ENCODE measurements at regions not wholly inside any gene's neighbourhood (a gene's known extent, or its start where the extent isn't known, plus 50 kb on each side); places are given as distances from the start of the nearest gene placed in this dataset.
"Not testable (repeated sequence)": the region's sequence is repeated elsewhere in the genome, so short reads cannot be mapped to it uniquely, and the experiment has no call there.

DNA sequence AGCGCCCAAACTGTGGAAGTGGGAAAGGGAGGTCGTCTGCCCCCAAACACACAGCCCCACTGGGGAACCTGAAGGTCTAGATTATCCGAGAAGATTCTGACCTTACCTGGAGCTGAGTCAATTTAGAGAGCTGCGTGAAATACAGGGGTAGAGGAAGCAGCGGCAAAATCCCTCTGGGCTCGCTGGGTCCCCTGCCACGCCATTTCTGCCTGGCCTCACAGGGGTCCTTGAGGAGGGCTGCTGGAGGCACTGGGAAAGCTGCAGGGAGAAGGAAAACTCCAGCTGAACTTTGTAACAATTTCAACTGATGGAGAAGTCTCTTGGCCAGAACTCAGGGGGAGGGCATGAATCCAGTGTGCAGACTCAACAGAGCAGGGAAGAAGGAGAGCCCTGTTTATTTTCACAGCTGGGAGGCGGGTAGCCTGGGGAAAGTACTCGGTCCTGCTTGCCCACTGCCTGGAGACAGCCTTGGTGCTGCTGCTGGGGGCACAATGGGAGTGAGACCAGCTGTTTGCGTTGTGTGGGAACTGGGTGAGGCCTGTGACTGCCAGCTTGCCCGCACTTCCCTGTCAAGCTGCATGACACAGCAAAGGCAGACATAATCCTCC, 93.2 kb upstream of the MAPK10 start:
- H3K36me3 ChIP-seq, result no peaks in the 10 kb centered on the region
- H3K9me3 ChIP-seq (ENCODE audit: low read depth), result no peaks in the 10 kb centered on the region
- H3K27ac ChIP-seq, result no peak overlapping the region
- DNase-seq (ENCODE audit: low read depth in 1 of 2, low spot score in 1 of 2), result peak in 1 of 2 donors; percentile 72
- no peaks in the 10 kb centered on the region for H3K27me3 ChIP-seq
- H3K4me3 ChIP-seq, result no peak overlapping the region
- TF ChIP-seq, protein P1, sequence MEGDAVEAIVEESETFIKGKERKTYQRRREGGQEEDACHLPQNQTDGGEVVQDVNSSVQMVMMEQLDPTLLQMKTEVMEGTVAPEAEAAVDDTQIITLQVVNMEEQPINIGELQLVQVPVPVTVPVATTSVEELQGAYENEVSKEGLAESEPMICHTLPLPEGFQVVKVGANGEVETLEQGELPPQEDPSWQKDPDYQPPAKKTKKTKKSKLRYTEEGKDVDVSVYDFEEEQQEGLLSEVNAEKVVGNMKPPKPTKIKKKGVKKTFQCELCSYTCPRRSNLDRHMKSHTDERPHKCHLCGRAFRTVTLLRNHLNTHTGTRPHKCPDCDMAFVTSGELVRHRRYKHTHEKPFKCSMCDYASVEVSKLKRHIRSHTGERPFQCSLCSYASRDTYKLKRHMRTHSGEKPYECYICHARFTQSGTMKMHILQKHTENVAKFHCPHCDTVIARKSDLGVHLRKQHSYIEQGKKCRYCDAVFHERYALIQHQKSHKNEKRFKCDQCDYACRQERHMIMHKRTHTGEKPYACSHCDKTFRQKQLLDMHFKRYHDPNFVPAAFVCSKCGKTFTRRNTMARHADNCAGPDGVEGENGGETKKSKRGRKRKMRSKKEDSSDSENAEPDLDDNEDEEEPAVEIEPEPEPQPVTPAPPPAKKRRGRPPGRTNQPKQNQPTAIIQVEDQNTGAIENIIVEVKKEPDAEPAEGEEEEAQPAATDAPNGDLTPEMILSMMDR (IDR thresholded peaks at IDR 0.05; ENCODE audit: low read depth, low read length), result no peak
- H3K4me1 ChIP-seq (ENCODE audit: low read depth), result no peaks in the 10 kb centered on the region

- not testable (repeated sequence) for H3K27me3 ChIP-seq; H3K4me1 ChIP-seq (ENCODE audit: low read depth); H3K36me3 ChIP-seq; H3K4me3 ChIP-seq; H3K9me3 ChIP-seq (ENCODE audit: low read depth); H3K27ac ChIP-seq
- peak in 1 of 2 donors; percentile 35 for DNase-seq (ENCODE audit: low read depth in 1 of 2, low spot score in 1 of 2)
Measured at GRCh38 chr4:86453611-86454072, 93.8 kb upstream of the MAPK10 start.

DNA sequence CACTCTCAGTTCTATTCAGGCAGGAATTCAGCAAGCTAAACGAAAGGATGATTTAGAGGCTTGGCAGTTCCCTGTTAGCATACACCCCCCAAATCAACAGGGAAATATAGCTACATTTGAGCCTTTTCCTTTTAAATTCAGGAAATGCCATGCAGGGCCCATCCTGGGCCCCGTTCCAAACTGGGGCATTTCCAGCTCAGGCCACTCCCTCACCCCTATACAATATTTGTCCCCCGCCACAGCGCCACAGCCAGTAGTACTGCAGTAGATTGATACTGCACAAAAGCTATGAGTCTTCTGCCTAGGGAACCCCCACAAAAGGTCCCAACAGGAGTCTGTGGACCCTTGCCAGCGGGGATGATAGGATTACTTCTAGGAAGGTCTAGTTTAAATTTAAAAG, 102.0 kb upstream of the MAPK10 start:
- TF ChIP-seq, protein P1 (IDR thresholded peaks at IDR 0.05; ENCODE audit: low read depth, low read length), result no peak
- no peak for DNase-seq (ENCODE audit: low read depth in 1 of 2, low spot score in 1 of 2)
- Histone ChIP-seq H3K36me3 (no peaks in the 10 kb centered on the region), H3K27ac (no peak overlapping the region), H3K27me3 (no peaks in the 10 kb centered on the region), H3K4me1 (ENCODE audit: low read depth) (no peaks in the 10 kb centered on the region), H3K4me3 (no peak overlapping the region), H3K9me3 (ENCODE audit: low read depth) (no peaks in the 10 kb centered on the region)

DNA sequence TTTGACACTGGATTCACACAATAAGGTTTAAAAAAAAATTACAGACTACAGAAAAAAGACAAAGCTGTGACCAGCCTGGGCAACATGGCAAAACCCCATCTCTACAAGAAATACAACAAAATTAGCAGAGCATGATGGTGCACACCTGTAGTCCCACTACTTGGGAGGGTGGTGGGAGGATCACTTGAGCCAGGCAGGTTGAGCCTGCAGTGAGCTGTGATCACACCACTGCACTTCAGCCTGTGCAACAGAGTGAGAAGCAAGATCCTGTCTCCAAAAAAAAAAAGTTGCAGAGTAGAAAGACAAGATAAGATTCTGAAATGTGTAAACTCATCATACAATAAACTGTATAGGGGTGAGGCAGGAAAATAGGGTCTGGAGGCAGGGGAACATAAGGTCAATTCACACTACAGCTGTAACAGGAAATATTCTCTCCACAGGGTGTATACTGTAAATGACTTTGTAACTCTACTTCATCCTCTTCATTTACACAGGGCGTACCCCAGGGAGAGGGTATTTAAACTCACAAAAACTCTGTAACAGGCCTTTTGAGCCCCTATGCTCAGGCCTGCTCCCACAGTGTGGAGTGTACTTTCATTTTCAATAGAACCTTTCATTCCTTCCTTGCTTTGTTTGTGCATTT, 112.6 kb upstream of the MAPK10 start:
- no peak overlapping the region for H3K27ac ChIP-seq
- DNase-seq (ENCODE audit: low read depth in 1 of 2, low spot score in 1 of 2), result no peak
- no peaks in the 10 kb centered on the region for H3K36me3 ChIP-seq
- no peaks in the 10 kb centered on the region for H3K27me3 ChIP-seq
- no peaks in the 10 kb centered on the region for H3K4me1 ChIP-seq (ENCODE audit: low read depth)
- no peaks in the 10 kb centered on the region for H3K9me3 ChIP-seq (ENCODE audit: low read depth)
- TF ChIP-seq, protein P1 (IDR thresholded peaks at IDR 0.05; ENCODE audit: low read depth, low read length), result no peak
- no peak overlapping the region for H3K4me3 ChIP-seq

DNA sequence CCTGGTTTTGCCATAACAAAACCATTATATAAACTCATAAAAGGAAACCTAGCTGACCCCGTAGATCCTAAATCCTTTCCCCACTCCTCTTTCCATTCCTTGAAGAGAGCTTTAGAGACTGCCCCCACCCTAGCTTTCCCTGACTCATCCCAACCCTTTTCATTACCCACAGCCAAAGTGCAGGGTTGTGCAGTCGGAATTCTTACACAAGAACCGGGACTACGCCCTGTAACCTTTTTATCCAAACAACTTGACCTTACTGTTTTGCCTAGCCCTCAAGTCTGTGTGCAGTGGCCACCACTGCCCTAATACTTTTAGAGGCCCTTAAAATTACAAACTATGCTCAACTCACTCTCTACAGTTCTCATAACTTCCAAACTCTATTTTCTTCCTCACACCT, 116.0 kb upstream of the PTPN13 start:
- H3K27ac ChIP-seq; H3K9me3 ChIP-seq (ENCODE audit: low read depth); H3K4me3 ChIP-seq; H3K27me3 ChIP-seq; DNase-seq (ENCODE audit: low read depth in 1 of 2, low spot score in 1 of 2); H3K36me3 ChIP-seq: not testable (repeated sequence)
- H3K4me1 ChIP-seq (ENCODE audit: low read depth), result peaks cover 15% of the 10 kb centered on the region

DNA sequence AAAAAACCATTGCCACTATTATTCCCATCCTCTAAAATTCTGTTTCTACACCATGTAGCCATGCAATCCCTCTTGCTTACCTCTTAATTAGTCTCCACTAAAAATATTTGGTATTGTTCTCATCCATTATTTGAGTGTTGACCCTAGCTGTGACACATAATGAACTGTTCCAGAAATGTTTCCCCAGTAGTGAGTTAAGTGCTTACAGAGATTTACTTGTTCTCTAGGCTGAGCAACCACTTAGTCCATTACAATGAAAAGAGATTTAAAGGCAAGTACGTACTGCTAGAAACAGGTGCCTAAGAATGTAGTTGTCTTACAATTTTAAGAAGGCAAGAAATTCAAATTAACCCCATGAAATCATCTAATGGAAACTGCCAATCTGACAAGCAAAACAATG, 112.7 kb upstream of the PTPN13 start:
- no peaks in the 10 kb centered on the region for H3K27me3 ChIP-seq
- peak in 1 of 2 donors; percentile 47 for DNase-seq (ENCODE audit: low read depth in 1 of 2, low spot score in 1 of 2)
- H3K36me3 ChIP-seq, result no peaks in the 10 kb centered on the region
- H3K4me3 ChIP-seq, result no peak overlapping the region
- no peaks in the 10 kb centered on the region for H3K9me3 ChIP-seq (ENCODE audit: low read depth)
- TF ChIP-seq, protein P1 (IDR thresholded peaks at IDR 0.05; ENCODE audit: low read depth, low read length), result no peak
- H3K27ac ChIP-seq, result no peak overlapping the region
- H3K4me1 ChIP-seq (ENCODE audit: low read depth), result peaks cover 21% of the 10 kb centered on the region

Measured in cardiac muscle cell (in vitro differentiated cells and primary cell).